Nucleus accumbens (tissue), 56 donors: ENCODE measurements at regions not wholly inside any gene's neighbourhood (a gene's known extent, or its start where the extent isn't known, plus 50 kb on each side); places are given as distances from the start of the nearest gene placed in this dataset.
A peak's percentile ranks its signal among the peaks of the same experiment; 100 is the strongest.

Source experiments
- DNase-seq, 56 donors: peaks; one replicate each; lab custom pipeline; 2025; lab: John Stamatoyannopoulos, UW

GRCh38 chr20:22410556-22411130 is 173.7 kb downstream of the FOXA2 start:
- DNase-seq = no peak

GRCh38 chr20:22408521-22409402 is 175.6 kb downstream of the FOXA2 start:
- DNase-seq = no peak

- no peak for DNase-seq
These were observed 176.9 kb downstream of the FOXA2 start for GRCh38 chr20:22407237-22408193.

GRCh38 chr20:22404419-22405170 is 179.8 kb downstream of the FOXA2 start:
- DNase-seq = no peak

GRCh38 chr20:22403632-22404361 is 180.6 kb downstream of the FOXA2 start:
- DNase-seq = no peak

GRCh38 chr20:22403022-22403631 is 181.2 kb downstream of the FOXA2 start:
- DNase-seq = peak in 1 of 56 donors; percentile 4

- no peak for DNase-seq
These were observed 181.8 kb downstream of the FOXA2 start for GRCh38 chr20:22402550-22402949.

- DNase-seq = no peak
These were observed 183.9 kb downstream of the FOXA2 start for GRCh38 chr20:22400440-22400839.

- DNase-seq = no peak
These were observed 189.8 kb downstream of the FOXA2 start for GRCh38 chr20:22394583-22394982.

- DNase-seq = no peak
These were observed 193.8 kb downstream of the FOXA2 start for GRCh38 chr20:22390543-22390903.

- no peak for DNase-seq
These were observed 194.4 kb downstream of the FOXA2 start for GRCh38 chr20:22389836-22390542.

GRCh38 chr20:22387452-22387851 is 196.9 kb downstream of the FOXA2 start:
- DNase-seq = no peak

GRCh38 chr20:22386306-22386623 is 198.1 kb downstream of the FOXA2 start:
- no peak for DNase-seq

GRCh38 chr20:22385602-22386305 is 198.6 kb downstream of the FOXA2 start:
- DNase-seq = no peak

- DNase-seq = no peak
These were observed 199.4 kb downstream of the FOXA2 start for GRCh38 chr20:22384978-22385377.

- no peak for DNase-seq
These were observed 201.2 kb downstream of the FOXA2 start for GRCh38 chr20:22383156-22383555.

GRCh38 chr20:22382742-22383141 is 201.6 kb downstream of the FOXA2 start:
- DNase-seq = no peak

- no peak for DNase-seq
These were observed 202.5 kb downstream of the FOXA2 start for GRCh38 chr20:22381812-22382416.
